ENCODE measurements at regions not wholly inside any gene's neighbourhood (a gene's known extent, or its start where the extent isn't known, plus 50 kb on each side); places are given as distances from the start of the nearest gene placed in this dataset.

DNA sequence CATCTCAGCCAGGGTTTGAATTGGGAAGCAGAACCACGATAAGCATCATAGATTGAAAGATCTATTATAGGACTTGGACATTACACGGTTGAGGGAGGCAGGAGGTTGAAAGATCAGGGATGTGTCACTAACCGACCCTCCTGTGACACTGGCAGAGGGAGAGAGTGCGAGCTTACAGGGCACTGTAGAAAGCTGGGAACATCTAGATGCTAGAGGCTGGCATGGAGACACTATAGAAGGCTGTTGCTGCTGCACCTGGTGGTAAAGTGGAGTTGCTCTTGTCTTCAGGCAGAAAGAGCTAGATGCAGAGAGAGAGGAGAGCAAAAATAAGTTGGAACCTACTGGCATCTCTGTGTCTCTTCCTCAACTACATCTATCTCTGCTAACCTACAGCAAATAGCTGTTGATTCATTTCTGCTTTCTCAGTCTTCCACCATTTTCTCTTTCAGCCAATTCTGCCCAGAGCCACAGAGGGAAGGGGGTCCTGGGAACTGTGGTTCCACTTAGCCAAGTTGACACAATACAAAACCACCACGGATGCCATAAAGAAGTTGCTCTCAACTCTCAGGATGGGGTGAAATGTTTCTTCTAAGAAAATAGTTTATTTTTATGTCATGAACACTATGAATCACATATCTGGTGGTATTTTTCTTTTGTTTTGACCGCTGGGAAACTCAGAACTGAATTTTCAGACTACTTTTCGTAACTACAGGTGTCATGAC is 155.9 kb downstream of the ZNF281 start:
- CTCF ChIA-PET (ENCODE audit: low intra/inter-chr PET ratio, low total read pairs), result no interaction called here
- no peak for FAIRE-seq
- in situ Hi-C loops (cut with HindIII; ENCODE audit: extremely low pct_ligation_motif_present, low pct_unique_long_range_greater_than_20kb), result loop anchor here (25.0 kb wide), 1 partner anchor 567 kb away; no protein-coding TSS in a partner anchor
- no peak for TF ChIP-seq ZNF646 (CRISPR knock-in tag; IDR thresholded peaks at IDR 0.05)
- no peak for TF ChIP-seq TBL1XR1 (IDR thresholded peaks at IDR 0.05; ENCODE audit: borderline replicate concordance, low read length, partially characterized antibody)
- no peak for TF ChIP-seq HNRNPK (IDR thresholded peaks at IDR 0.05; ENCODE audit: low read depth, low read length, poor library complexity, severe bottlenecking)
- no peak for TF ChIP-seq ZC3H4 (CRISPR knock-in tag; IDR thresholded peaks at IDR 0.05; ENCODE audit: borderline replicate concordance)
- TF ChIP-seq, protein P1, sequence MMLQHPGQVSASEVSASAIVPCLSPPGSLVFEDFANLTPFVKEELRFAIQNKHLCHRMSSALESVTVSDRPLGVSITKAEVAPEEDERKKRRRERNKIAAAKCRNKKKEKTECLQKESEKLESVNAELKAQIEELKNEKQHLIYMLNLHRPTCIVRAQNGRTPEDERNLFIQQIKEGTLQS (CRISPR knock-in tag; IDR thresholded peaks at IDR 0.05), result no peak
- no peak for TF ChIP-seq MATR3 (CRISPR knock-in tag; IDR thresholded peaks at IDR 0.05)
- TF ChIP-seq, protein P2, sequence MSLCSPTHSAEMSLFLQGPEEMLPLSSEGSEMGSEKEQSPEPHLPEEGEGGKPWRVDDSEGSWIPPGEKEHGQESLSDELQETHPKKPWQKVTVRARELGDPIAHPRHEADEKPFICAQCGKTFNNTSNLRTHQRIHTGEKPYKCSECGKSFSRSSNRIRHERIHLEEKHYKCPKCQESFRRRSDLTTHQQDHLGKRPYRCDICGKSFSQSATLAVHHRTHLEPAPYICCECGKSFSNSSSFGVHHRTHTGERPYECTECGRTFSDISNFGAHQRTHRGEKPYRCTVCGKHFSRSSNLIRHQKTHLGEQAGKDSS (CRISPR knock-in tag; IDR thresholded peaks at IDR 0.05; ENCODE audit: borderline replicate concordance, low read depth), result no peak
- no peak for TF ChIP-seq AKAP8 (CRISPR knock-in tag; IDR thresholded peaks at IDR 0.05)
- no peak for TF ChIP-seq ZNF660 (CRISPR knock-in tag; IDR thresholded peaks at IDR 0.05; ENCODE audit: borderline replicate concordance, low read depth)
- TF ChIP-seq ZNF350 (CRISPR knock-in tag; IDR thresholded peaks at IDR 0.05; ENCODE audit: borderline replicate concordance, low read depth), result no peak
- no peak for TF ChIP-seq BCL3 (CRISPR knock-in tag; IDR thresholded peaks at IDR 0.05)
- TF ChIP-seq, protein P3, sequence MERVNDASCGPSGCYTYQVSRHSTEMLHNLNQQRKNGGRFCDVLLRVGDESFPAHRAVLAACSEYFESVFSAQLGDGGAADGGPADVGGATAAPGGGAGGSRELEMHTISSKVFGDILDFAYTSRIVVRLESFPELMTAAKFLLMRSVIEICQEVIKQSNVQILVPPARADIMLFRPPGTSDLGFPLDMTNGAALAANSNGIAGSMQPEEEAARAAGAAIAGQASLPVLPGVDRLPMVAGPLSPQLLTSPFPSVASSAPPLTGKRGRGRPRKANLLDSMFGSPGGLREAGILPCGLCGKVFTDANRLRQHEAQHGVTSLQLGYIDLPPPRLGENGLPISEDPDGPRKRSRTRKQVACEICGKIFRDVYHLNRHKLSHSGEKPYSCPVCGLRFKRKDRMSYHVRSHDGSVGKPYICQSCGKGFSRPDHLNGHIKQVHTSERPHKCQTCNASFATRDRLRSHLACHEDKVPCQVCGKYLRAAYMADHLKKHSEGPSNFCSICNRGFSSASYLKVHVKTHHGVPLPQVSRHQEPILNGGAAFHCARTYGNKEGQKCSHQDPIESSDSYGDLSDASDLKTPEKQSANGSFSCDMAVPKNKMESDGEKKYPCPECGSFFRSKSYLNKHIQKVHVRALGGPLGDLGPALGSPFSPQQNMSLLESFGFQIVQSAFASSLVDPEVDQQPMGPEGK (CRISPR knock-in tag; IDR thresholded peaks at IDR 0.05), result no peak

More for the DNA sequence above, 155.9 kb downstream of the ZNF281 start:
- Histone ChIP-seq H3K27me3 (ENCODE audit: control insufficient read depth in 1 of 2, insufficient read depth in 2 of 2, low read length in 2 of 2) (no peaks in the 10 kb centered on the region; a peak in 2 of 5 replicates), H3K36me3 (replicated peaks in 1 of 2; ENCODE audit: control insufficient read depth in 1 of 2, insufficient read depth in 2 of 2, low read length in 2 of 2) (no peaks in the 10 kb centered on the region), H3K9me3 (ENCODE audit: low read length) (no peaks in the 10 kb centered on the region), H3K27ac (ENCODE audit: extremely low read length, insufficient read depth, low read length) (no peak overlapping the region), H3K4me2 (ENCODE audit: low read depth, low read length) (no peak overlapping the region), H4K20me1 (ENCODE audit: insufficient read depth, low read length) (no peaks in the 10 kb centered on the region), H3K9ac (ENCODE audit: insufficient read depth, low read depth, low read length) (no peak overlapping the region), H3K79me2 (ENCODE audit: insufficient read depth, low read length) (no peaks in the 10 kb centered on the region), H3K4me3 (replicated peaks in 1 of 3; ENCODE audit: insufficient read depth in 1 of 3, low read depth in 2 of 3, low read length in 3 of 3) (no peak overlapping the region), H3K4me1 (ENCODE audit: insufficient read depth, low read length) (peaks cover under 1% of the 10 kb centered on the region), H2AFZ (ENCODE audit: low read length) (no peak overlapping the region)
- 36% methylated on average over 7 of the region's 7 CpGs for whole genome bisulfite sequencing (ENCODE audit: low lambda C conversion rate)
- intact Hi-C loops (cut with micrococcal nuclease; ENCODE audit: unreplicated experiment), result no loop called here
- BruUV-seq (replicated peaks), result no TSS peak
- POLR2A ChIA-PET, result no interaction called here
- DNase-seq (ENCODE audit: low spot score), result no peak
- ATAC-seq, result peak; percentile 37; the same call in 1 of the 3 replicates

All from HepG2 (cell line).